BLaER1 (cell line): ENCODE measurements at regions not wholly inside any gene's neighbourhood (a gene's known extent, or its start where the extent isn't known, plus 50 kb on each side); places are given as distances from the start of the nearest gene placed in this dataset.

Experiments
- H3K27ac ChIP-seq: shearing (Covaris generic); formaldehyde crosslinking; 2 replicates; pipeline ENCODE4 v1.8.1; 2022
- H3K27me3 ChIP-seq: shearing (Covaris generic); formaldehyde crosslinking; 2 replicates; pipeline ENCODE4 v1.8.1; 2022
- H3K36me3 ChIP-seq: shearing (Covaris generic); formaldehyde crosslinking; 2 replicates; pipeline ENCODE4 v1.8.1; 2022
- H3K4me1 ChIP-seq: shearing (Covaris generic); formaldehyde crosslinking; 2 replicates; pipeline ENCODE4 v1.8.1; 2022
- H3K4me2 ChIP-seq: shearing (Covaris generic); formaldehyde crosslinking; 2 replicates; pipeline ENCODE4 v1.8.1; 2022
- H3K4me3 ChIP-seq: shearing (Covaris generic); formaldehyde crosslinking; 2 replicates; pipeline ENCODE4 v1.8.1; 2022
- H3K9ac ChIP-seq: shearing (Covaris generic); formaldehyde crosslinking; 2 replicates; pipeline ENCODE4 v1.8.1; 2022
- H3K9me3 ChIP-seq: shearing (Covaris generic); formaldehyde crosslinking; 2 replicates; pipeline ENCODE4 v1.8.1; 2022
- H4K20me1 ChIP-seq: shearing (Covaris generic); formaldehyde crosslinking; 2 replicates; pipeline ENCODE4 v1.8.1; 2022
- Cebpa-rat ChIP-seq: shearing (Covaris generic); IDR thresholded peaks from 2 replicates; pipeline ENCODE4 v1.8.1; 2022

DNA sequence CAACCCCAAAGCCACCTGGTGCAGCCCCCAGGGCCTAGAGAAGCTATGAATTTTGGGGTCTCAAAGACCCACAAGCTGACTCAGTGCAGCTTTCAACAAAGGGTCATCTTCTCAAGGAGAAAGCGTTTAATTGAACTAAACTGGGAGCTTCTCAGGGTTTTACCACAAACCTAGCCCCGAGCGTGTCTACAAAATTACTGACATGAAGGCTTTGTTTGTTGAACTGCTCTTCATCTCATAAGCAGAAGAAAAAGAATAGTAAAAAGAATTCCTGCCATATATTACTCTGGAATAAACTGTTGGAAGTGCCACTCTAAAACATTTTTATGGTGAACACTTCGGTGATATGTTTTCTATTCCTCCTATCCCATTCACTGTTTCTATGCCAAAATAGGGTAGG, 50.8 kb upstream of the INCENP start:
- no peak overlapping the region for H3K4me3 ChIP-seq
- no peak for TF ChIP-seq Cebpa-rat
- H4K20me1 ChIP-seq: no peaks in the 10 kb centered on the region
- H3K4me2 ChIP-seq: no peak overlapping the region
- no peaks in the 10 kb centered on the region for H3K27me3 ChIP-seq
- no peaks in the 10 kb centered on the region for H3K9me3 ChIP-seq
- H3K36me3 ChIP-seq: no peaks in the 10 kb centered on the region
- H3K9ac ChIP-seq: no peak overlapping the region
- no peaks in the 10 kb centered on the region for H3K4me1 ChIP-seq
- no peak overlapping the region for H3K27ac ChIP-seq

DNA sequence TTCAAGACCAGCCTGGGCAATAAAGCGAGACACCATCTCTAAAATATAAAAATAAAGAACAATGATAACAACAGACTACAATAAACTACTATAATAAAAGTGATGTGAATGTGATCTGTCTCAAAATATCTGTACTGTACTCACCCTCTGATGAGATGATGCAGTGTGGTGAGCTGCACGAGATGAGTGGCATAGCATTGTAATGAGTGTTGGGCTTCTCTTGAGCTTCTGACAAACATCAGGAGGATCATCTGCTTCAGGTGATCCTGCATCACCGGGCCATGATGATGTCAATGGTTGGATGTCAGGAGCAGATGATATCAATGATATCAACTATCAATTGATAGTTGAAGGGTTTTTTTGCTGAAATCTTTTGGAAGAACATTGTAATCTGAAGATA, 52.4 kb upstream of the INCENP start:
- Histone ChIP-seq H3K4me3 (no peak overlapping the region), H3K27me3 (no peaks in the 10 kb centered on the region), H3K36me3 (no peaks in the 10 kb centered on the region), H3K9me3 (no peaks in the 10 kb centered on the region), H3K27ac (no peak overlapping the region), H3K9ac (no peak overlapping the region), H4K20me1 (no peaks in the 10 kb centered on the region), H3K4me1 (no peaks in the 10 kb centered on the region), H3K4me2 (no peak overlapping the region)
- no peak for TF ChIP-seq Cebpa-rat

DNA sequence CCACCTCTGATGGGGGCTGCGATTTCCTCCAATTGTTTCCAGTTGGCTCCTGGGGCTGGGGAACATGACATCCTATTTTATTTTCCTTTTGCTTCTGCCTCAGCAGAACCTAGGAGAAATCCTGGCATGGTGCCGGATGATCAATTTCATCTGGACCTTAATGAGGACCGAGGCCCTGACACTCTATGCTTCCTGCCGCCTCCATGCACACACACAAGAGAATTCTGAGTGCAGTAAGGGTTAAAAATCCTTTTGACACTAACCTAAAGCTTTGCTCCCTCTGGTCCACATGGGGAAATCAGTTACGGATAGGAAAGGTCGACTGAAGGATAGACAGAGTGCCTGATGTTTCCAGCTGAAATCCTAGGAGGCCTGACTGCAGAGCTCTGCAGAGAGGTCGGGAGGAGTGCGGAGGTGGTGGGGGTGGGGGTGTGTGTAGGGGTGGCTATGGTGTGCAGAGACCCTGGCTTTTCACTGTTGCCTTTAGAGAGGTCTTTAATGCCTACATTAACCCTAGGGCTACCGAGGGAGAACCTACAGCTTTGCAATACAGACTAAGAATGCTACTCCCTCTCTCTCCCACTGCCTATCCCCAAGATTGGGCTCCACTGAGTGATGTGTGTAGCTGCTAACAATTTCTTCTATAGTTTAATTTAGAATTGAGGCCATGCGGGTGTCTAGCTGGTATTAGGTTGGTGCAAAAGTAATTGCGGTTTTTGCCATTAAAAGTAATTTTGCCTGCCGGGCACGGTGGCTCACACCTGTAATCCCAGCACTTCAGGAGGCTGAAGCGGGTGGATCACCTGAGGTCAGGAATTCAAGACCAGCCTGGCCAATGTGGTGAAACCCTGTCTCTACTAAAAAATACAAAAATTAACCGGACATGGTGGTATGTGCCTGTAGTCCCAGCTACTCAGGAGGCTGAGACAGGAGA, 53.6 kb upstream of the INCENP start:
- H3K27ac ChIP-seq: no peak overlapping the region

DNA sequence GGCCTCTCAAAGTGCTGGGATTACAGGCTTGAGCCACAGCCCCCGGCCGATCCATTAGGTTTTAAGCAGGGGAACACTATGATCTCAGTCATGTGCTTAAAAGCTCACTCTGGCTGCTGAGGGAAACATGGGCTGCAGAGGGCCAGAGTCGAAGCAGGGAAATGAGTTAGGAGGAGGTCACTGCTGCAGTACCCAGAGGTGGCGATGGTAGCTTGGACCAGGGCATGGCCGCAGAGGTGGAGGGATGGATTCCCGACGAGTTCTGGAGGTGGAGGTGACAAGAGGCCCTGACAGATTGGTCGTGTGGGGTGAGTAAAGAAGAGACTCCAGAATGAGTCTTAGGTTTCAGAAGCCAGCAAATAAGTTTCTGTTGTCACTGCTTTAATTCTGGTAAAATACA, 54.4 kb upstream of the INCENP start:
- no peaks in the 10 kb centered on the region for H3K4me1 ChIP-seq
- TF ChIP-seq Cebpa-rat: no peak
- no peak overlapping the region for H3K4me2 ChIP-seq
- H3K4me3 ChIP-seq: no peak overlapping the region
- no peak overlapping the region for H3K9ac ChIP-seq
- H4K20me1 ChIP-seq: no peaks in the 10 kb centered on the region
- H3K27me3 ChIP-seq: no peaks in the 10 kb centered on the region
- no peaks in the 10 kb centered on the region for H3K36me3 ChIP-seq
- H3K9me3 ChIP-seq: no peaks in the 10 kb centered on the region
- no peak overlapping the region for H3K27ac ChIP-seq

More for the DNA sequence above, 53.6 kb upstream of the INCENP start:
- no peaks in the 10 kb centered on the region for H3K36me3 ChIP-seq
- H3K27me3 ChIP-seq: no peaks in the 10 kb centered on the region
- no peak overlapping the region for H3K9ac ChIP-seq
- no peaks in the 10 kb centered on the region for H3K9me3 ChIP-seq
- no peak overlapping the region for H3K4me3 ChIP-seq
- H3K4me1 ChIP-seq: no peaks in the 10 kb centered on the region
- H4K20me1 ChIP-seq: no peaks in the 10 kb centered on the region
- no peak overlapping the region for H3K4me2 ChIP-seq
- no peak for TF ChIP-seq Cebpa-rat

DNA sequence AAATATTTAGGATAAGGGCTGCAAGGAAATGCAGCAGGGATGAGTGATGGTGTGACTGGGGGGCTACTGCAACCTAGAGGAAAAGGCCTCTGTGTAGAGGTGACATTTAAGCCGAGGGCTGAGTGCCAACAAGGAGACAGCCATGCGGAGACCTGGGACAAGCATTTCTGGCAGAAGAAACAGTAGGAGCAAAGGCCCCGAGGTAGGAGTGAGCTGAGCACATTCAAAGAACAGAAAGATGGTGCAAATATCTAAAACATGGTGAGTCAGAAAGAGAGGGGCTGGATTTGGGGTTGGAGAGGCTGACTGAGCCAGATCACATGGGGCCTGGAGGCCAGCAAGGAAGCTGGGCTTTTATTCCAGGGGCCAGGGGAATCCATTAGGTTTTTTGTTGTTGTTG, 55.1 kb upstream of the INCENP start:
- H3K4me3 ChIP-seq: no peak overlapping the region
- no peak overlapping the region for H3K9ac ChIP-seq
- H3K36me3 ChIP-seq: no peaks in the 10 kb centered on the region
- H3K4me2 ChIP-seq: no peak overlapping the region
- no peaks in the 10 kb centered on the region for H4K20me1 ChIP-seq
- no peak overlapping the region for H3K27ac ChIP-seq
- TF ChIP-seq Cebpa-rat: no peak
- H3K4me1 ChIP-seq: no peaks in the 10 kb centered on the region
- no peaks in the 10 kb centered on the region for H3K9me3 ChIP-seq
- H3K27me3 ChIP-seq: no peaks in the 10 kb centered on the region

DNA sequence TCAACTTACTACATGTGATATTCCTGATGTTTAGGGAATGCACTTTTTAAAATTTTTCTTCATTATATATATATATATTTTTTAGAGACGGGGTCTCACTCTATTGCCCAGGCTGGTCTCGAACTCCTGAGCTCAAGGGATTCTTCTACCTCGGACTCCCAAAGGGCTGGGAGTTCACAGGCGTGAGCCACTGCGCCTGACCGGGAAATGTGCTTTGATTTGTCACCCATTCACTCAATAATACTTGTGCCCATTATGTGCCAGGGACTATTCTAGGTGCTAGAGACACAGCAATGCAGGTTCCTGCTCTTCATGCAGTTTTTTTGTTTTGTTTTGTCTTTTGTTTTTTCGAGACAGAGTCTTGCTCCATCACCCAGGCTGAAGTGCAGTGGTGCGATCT, 56.1 kb upstream of the INCENP start:
- no peak for TF ChIP-seq Cebpa-rat
- no peak overlapping the region for H3K27ac ChIP-seq
- no peaks in the 10 kb centered on the region for H3K4me1 ChIP-seq
- no peaks in the 10 kb centered on the region for H4K20me1 ChIP-seq
- no peaks in the 10 kb centered on the region for H3K9me3 ChIP-seq
- H3K27me3 ChIP-seq: no peaks in the 10 kb centered on the region
- H3K4me3 ChIP-seq: no peak overlapping the region
- H3K36me3 ChIP-seq: no peaks in the 10 kb centered on the region
- no peak overlapping the region for H3K4me2 ChIP-seq
- H3K9ac ChIP-seq: no peak overlapping the region

DNA sequence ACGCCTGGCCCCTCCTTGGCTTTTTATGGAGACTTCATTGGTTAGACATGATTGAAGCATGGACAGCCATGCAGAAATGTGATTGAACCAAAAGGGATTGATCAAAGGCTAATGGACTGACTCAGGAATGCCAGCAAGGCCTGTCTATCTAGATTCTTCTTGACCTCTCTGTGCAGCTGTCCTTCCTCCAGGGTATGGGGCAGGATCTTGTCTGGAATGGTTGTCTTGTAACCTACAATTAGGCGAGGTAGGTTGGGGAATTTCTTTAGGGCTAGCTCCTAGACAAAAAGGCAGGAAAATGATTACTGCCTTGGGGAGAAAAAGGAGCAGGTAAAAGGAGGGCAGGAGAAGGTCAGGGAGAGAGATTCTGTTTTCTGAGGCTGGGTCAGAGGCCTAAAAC, 59.6 kb upstream of the INCENP start:
- H3K9me3 ChIP-seq: no peaks in the 10 kb centered on the region
- no peak overlapping the region for H3K9ac ChIP-seq
- H4K20me1 ChIP-seq: no peaks in the 10 kb centered on the region
- no peak overlapping the region for H3K27ac ChIP-seq
- H3K4me3 ChIP-seq: no peak overlapping the region
- H3K27me3 ChIP-seq: no peaks in the 10 kb centered on the region
- no peaks in the 10 kb centered on the region for H3K4me1 ChIP-seq
- H3K4me2 ChIP-seq: no peak overlapping the region
- TF ChIP-seq Cebpa-rat: no peak
- no peaks in the 10 kb centered on the region for H3K36me3 ChIP-seq

DNA sequence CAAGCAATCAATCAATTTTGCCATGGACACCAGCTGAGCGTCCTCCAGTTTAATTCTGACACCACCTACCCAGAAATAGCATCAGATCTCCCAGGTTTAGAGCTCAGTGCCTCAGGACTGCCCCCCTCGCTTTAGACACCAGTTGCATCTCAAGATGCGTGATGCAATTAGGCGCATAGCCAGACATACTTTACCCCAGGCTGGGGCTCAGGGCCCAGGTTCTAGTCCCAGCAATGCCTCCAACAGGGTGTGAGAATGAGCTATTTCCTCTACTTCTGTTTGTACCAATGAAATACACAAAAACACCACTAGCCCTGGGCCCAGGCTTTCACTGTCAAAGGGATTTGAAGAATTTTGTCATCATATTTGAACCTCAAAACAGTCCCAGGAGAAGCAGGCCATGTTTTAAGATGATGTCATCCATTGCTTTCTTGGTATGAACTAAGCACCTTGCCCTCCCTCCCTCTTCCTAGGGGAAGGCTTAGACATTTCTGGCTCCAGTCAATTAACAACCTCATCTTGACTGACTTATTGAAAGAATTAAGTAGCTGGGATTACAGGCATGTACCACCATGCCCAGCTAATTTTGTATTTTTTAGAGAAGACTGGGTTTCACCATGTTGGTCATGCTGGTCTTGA, 61.5 kb upstream of the INCENP start:
- Histone ChIP-seq H4K20me1 (no peaks in the 10 kb centered on the region), H3K36me3 (no peaks in the 10 kb centered on the region), H3K4me2 (no peak overlapping the region), H3K9ac (no peak overlapping the region), H3K4me1 (peaks cover 3% of the 10 kb centered on the region), H3K9me3 (no peaks in the 10 kb centered on the region), H3K4me3 (no peak overlapping the region), H3K27me3 (no peaks in the 10 kb centered on the region), H3K27ac (no peak overlapping the region)
- no peak for TF ChIP-seq Cebpa-rat

DNA sequence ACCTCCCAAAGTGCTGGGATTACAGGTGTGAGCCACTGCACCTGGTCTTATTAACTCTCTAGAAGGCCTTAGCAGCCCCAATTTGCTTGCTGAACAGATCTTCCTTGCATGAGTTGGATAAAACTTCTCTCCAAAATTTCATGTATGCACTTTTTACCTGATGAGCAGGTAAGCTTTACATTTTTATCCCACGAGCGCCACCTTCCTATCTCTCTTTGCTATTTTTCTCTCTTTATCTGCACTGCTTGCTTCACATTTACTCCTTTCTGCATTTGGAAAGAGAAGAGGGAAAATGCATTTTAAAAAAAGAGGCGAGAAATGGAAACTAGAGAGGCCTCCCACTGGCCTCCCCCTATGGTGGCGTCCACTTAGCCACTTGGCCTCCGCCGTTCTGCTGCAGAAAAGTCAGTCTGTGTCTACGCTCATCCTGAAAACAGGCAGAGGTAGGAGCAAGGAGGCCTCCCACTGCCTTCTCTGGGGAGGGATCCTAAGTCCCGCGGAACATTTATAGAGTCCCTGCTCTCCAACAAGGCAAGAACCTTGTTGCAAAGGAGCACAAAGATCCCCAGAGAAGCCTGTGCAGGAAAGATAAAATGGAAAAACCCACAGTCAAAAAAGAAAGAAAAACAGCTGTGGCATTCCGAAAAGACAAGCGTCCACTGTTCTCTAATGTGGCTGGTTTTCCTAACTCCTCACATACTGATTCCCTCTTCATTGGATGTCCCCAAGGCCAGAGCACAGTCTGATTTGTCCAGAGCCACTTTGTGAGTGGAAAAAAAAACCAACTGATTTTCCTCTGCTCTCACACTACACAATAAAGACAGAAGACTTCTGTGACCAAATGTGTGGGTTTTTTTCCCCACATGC, 62.2 kb upstream of the INCENP start:
- no peaks in the 10 kb centered on the region for H3K27me3 ChIP-seq

More for the DNA sequence above, 62.2 kb upstream of the INCENP start:
- H3K4me1 ChIP-seq: peaks cover 9% of the 10 kb centered on the region
- no peak overlapping the region for H3K4me3 ChIP-seq
- H3K9ac ChIP-seq: no peak overlapping the region
- H3K9me3 ChIP-seq: no peaks in the 10 kb centered on the region
- no peak for TF ChIP-seq Cebpa-rat
- no peaks in the 10 kb centered on the region for H4K20me1 ChIP-seq
- no peak overlapping the region for H3K27ac ChIP-seq
- no peak overlapping the region for H3K4me2 ChIP-seq
- H3K36me3 ChIP-seq: no peaks in the 10 kb centered on the region
